ENCODE measurements at regions not wholly inside any gene's neighbourhood (a gene's known extent, or its start where the extent isn't known, plus 50 kb on each side); places are given as distances from the start of the nearest gene placed in this dataset.

GRCh38 chr9:106019039-106019680, 324.8 kb downstream of the TMEM38B start:
- no peak overlapping the region for H3K4me3 Mint-ChIP-seq (ENCODE audit: unreplicated experiment)
- no TSS peak for BruUV-seq (replicated peaks)
- H3K36me3 Mint-ChIP-seq (ENCODE audit: insufficient read depth, unreplicated experiment): no peaks in the 10 kb centered on the region
- Histone ChIP-seq H3K36me3 (ENCODE audit: control insufficient read depth, insufficient read depth, low read length) (no peaks in the 10 kb centered on the region), H3K9me3 (no peaks in the 10 kb centered on the region), H3K27me3 (replicated peaks; ENCODE audit: control insufficient read depth, insufficient read depth, low read length) (no peaks in the 10 kb centered on the region), H3K4me3 (ENCODE audit: low read depth, low read length) (no peak overlapping the region), H3K4me1 (no peaks in the 10 kb centered on the region)
- peaks cover 17% of the 10 kb centered on the region for H3K9me3 Mint-ChIP-seq (ENCODE audit: unreplicated experiment)
- DNase-seq: no peak
- POLR2A ChIA-PET: interaction anchor here (0.6 kb wide), 1 partner anchor 108 kb away, joined by 3 read pairs; no protein-coding TSS in a partner anchor
- no peak for TF ChIP-seq CTCF (IDR thresholded peaks at IDR 0.05; ENCODE audit: insufficient read depth in 1 of 2, low read depth in 1 of 2, low read length in 1 of 2, severe bottlenecking in 1 of 2, unreplicated experiment in 1 of 2)
- intact Hi-C loops (cut with micrococcal nuclease; ENCODE audit: unreplicated experiment): no loop called here
- no peaks in the 10 kb centered on the region for H3K4me1 Mint-ChIP-seq (ENCODE audit: low read depth, unreplicated experiment)
- no peaks in the 10 kb centered on the region for H3K27me3 Mint-ChIP-seq (ENCODE audit: insufficient read depth, unreplicated experiment)
- CTCF ChIA-PET: no interaction called here
- no peak overlapping the region for H3K27ac Mint-ChIP-seq (ENCODE audit: unreplicated experiment)

DNA sequence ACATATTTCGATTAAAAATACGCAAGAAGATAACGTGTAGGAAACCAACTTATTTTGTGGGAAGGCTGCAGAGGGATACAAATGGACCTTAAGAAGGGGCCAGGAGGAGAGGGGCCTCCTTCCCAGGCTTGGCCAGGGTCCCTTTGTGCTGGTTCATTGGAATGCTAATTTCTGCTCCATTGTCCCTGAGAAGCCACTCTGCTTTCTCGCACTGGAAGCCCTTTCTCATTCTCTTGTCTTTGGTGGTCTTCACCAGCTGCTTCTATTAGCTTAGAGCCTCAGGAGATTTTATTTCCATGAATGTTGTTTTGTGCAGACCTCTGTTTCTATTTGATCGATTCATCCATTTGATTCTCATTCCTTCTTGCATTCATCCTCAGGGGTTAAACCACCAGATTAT, 325.4 kb downstream of the TMEM38B start:
- no TSS peak for BruUV-seq (replicated peaks)
- intact Hi-C loops (cut with micrococcal nuclease; ENCODE audit: unreplicated experiment): no loop called here
- Histone ChIP-seq H3K27me3 (replicated peaks; ENCODE audit: control insufficient read depth, insufficient read depth, low read length) (no peaks in the 10 kb centered on the region), H3K4me3 (ENCODE audit: low read depth, low read length) (no peak overlapping the region), H3K4me1 (no peaks in the 10 kb centered on the region), H3K9me3 (no peaks in the 10 kb centered on the region), H3K36me3 (ENCODE audit: control insufficient read depth, insufficient read depth, low read length) (no peaks in the 10 kb centered on the region)
- no peak for DNase-seq
- TF ChIP-seq CTCF (IDR thresholded peaks at IDR 0.05; ENCODE audit: insufficient read depth in 1 of 2, low read depth in 1 of 2, low read length in 1 of 2, severe bottlenecking in 1 of 2, unreplicated experiment in 1 of 2): no peak
- ChIA-PET CTCF (no interaction called here), POLR2A (no interaction called here)
- no peak overlapping the region for H3K27ac Mint-ChIP-seq (ENCODE audit: unreplicated experiment)
- H3K36me3 Mint-ChIP-seq (ENCODE audit: insufficient read depth, unreplicated experiment): no peaks in the 10 kb centered on the region
- H3K9me3 Mint-ChIP-seq (ENCODE audit: unreplicated experiment): peaks cover 17% of the 10 kb centered on the region
- H3K4me3 Mint-ChIP-seq (ENCODE audit: unreplicated experiment): no peak overlapping the region
- no peaks in the 10 kb centered on the region for H3K4me1 Mint-ChIP-seq (ENCODE audit: low read depth, unreplicated experiment)
- no peaks in the 10 kb centered on the region for H3K27me3 Mint-ChIP-seq (ENCODE audit: insufficient read depth, unreplicated experiment)

- TF ChIP-seq CTCF (IDR thresholded peaks at IDR 0.05; ENCODE audit: insufficient read depth in 1 of 2, low read depth in 1 of 2, low read length in 1 of 2, severe bottlenecking in 1 of 2, unreplicated experiment in 1 of 2): no peak
Observed at GRCh38 chr9:106020186-106020585, 325.8 kb downstream of the TMEM38B start.

More at GRCh38 chr9:106020186-106020585, 325.8 kb downstream of the TMEM38B start:
- peaks cover 17% of the 10 kb centered on the region for H3K9me3 Mint-ChIP-seq (ENCODE audit: unreplicated experiment)
- ChIA-PET CTCF (no interaction called here), POLR2A (no interaction called here)
- H3K27me3 Mint-ChIP-seq (ENCODE audit: insufficient read depth, unreplicated experiment): no peaks in the 10 kb centered on the region
- intact Hi-C loops (cut with micrococcal nuclease; ENCODE audit: unreplicated experiment): no loop called here
- H3K36me3 Mint-ChIP-seq (ENCODE audit: insufficient read depth, unreplicated experiment): no peaks in the 10 kb centered on the region
- no peak for DNase-seq
- no TSS peak for BruUV-seq (replicated peaks)
- H3K4me1 ChIP-seq: no peaks in the 10 kb centered on the region
- no peaks in the 10 kb centered on the region for H3K36me3 ChIP-seq (ENCODE audit: control insufficient read depth, insufficient read depth, low read length)
- H3K4me3 ChIP-seq (ENCODE audit: low read depth, low read length): no peak overlapping the region
- H3K27ac Mint-ChIP-seq (ENCODE audit: unreplicated experiment): no peak overlapping the region
- no peaks in the 10 kb centered on the region for H3K9me3 ChIP-seq
- no peak overlapping the region for H3K4me3 Mint-ChIP-seq (ENCODE audit: unreplicated experiment)
- H3K4me1 Mint-ChIP-seq (ENCODE audit: low read depth, unreplicated experiment): no peaks in the 10 kb centered on the region
- no peaks in the 10 kb centered on the region for H3K27me3 ChIP-seq (replicated peaks; ENCODE audit: control insufficient read depth, insufficient read depth, low read length)
